ENCODE measurements at regions not wholly inside any gene's neighbourhood (a gene's known extent, or its start where the extent isn't known, plus 50 kb on each side); places are given as distances from the start of the nearest gene placed in this dataset.

DNA sequence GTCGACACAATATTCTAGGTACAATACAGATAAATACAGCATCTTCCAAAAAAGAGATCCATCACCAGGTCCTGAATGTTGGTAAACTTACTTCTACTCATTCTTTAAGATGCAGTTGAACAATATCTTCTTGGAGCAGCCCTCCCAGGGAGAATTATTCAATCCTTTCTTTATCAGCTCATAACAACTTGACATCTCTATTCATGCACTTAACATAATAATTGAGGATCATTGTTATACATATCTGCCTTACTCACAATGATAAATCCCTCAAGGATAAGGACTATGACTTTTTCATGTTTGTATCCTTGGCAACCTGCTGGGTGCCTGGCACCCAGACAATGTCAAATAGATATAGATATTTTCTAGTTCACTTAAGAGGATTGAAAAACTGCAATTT, 219.5 kb downstream of the POU4F1 start:
- no peak for DNase-seq (ENCODE audit: low read depth)
- no peak for TF ChIP-seq CTCF (IDR thresholded peaks at IDR 0.05; ENCODE audit: insufficient read depth, low read depth, low read length)
- no peak overlapping the region for H3K4me3 ChIP-seq (ENCODE audit: low read depth, low read length)

GRCh38 chr13:78383071-78383484, 220.3 kb downstream of the POU4F1 start:
- no peak for DNase-seq (ENCODE audit: low read depth)
- H3K4me3 ChIP-seq (ENCODE audit: low read depth, low read length), result no peak overlapping the region
- no peak for TF ChIP-seq CTCF (IDR thresholded peaks at IDR 0.05; ENCODE audit: insufficient read depth, low read depth, low read length)

GRCh38 chr13:78382491-78382890, 220.9 kb downstream of the POU4F1 start:
- H3K4me3 ChIP-seq (ENCODE audit: low read depth, low read length), result no peak overlapping the region
- no peak for DNase-seq (ENCODE audit: low read depth)
- TF ChIP-seq CTCF (IDR thresholded peaks at IDR 0.05; ENCODE audit: insufficient read depth, low read depth, low read length), result no peak

- no peak for TF ChIP-seq CTCF (IDR thresholded peaks at IDR 0.05; ENCODE audit: insufficient read depth, low read depth, low read length)
- H3K4me3 ChIP-seq (ENCODE audit: low read depth, low read length), result no peak overlapping the region
- DNase-seq (ENCODE audit: low read depth), result no peak
These were observed 226.5 kb downstream of the POU4F1 start for GRCh38 chr13:78376822-78377221.

DNA sequence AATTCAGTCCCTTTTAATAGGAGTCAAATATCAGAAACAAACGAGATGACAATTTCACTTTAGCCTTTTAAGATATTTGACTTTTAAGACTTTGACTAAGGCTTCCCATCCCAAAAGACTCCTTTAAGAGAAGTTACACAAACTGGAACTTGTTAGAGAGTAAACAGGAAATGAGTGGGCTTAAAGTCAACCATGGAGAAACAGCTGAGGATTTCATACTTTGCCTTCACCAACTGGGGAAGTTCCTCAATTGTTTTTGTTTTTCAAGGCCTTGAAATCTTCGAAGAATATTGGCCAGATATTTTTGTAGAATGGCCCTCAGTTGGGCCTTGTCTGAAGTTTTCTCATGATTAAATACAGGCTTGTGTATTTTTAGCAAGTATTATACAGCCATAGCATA, 227.3 kb downstream of the POU4F1 start:
- DNase-seq (ENCODE audit: low read depth), result no peak

DNA sequence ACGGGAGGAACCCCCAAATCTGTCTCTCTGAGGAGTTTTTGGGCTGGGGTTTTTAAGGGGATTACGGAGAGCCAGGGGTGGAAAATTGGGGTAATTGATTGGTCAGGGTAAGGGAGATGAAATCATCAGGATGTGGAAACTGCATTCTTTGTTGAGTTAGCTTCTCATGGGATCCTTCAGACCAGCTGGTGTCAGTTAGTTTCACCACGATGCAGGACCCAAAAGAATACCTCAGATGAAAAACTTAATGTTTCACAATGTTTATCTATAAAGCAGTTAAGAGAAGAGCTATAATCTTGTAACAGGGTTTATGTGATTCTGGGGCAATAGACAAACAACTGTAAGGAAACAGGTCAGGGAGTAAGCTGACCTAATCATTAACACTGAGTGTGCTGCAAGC, 230.8 kb downstream of the POU4F1 start:
- H3K4me3 ChIP-seq (ENCODE audit: low read depth, low read length), result no peak overlapping the region
- no peak for TF ChIP-seq CTCF (IDR thresholded peaks at IDR 0.05; ENCODE audit: insufficient read depth, low read depth, low read length)
- DNase-seq (ENCODE audit: low read depth), result no peak

More for the DNA sequence above, 227.3 kb downstream of the POU4F1 start:
- no peak for TF ChIP-seq CTCF (IDR thresholded peaks at IDR 0.05; ENCODE audit: insufficient read depth, low read depth, low read length)
- H3K4me3 ChIP-seq (ENCODE audit: low read depth, low read length), result no peak overlapping the region

GRCh38 chr13:78370231-78370630, 233.1 kb downstream of the POU4F1 start:
- H3K4me3 ChIP-seq (ENCODE audit: low read depth, low read length), result no peak overlapping the region
- no peak for DNase-seq (ENCODE audit: low read depth)
- TF ChIP-seq CTCF (IDR thresholded peaks at IDR 0.05; ENCODE audit: insufficient read depth, low read depth, low read length), result no peak

All from fibroblast of villous mesenchyme (primary cell).